Body of pancreas (tissue), 4 donors: ENCODE measurements at regions not wholly inside any gene's neighbourhood (a gene's known extent, or its start where the extent isn't known, plus 50 kb on each side); places are given as distances from the start of the nearest gene placed in this dataset.

Experiments
- ATAC-seq: fragments of 150-250 bp; one replicate; pipeline ENCODE4 v1.9.1; 2016
- DNase-seq, 4 donors: peaks; one replicate each; pipeline ENCODE4 v3.0.0-alpha.2; 2019
- H3K27ac ChIP-seq, 4 donors: fragments of 200-600 bp; sonication (generic); 1 replicate in 3 of 4; 2 replicates in 1 of 4; pipeline versions ENCODE4 v1.5.1 to v1.6.1; 2016 to 2019; ENCODE audit warnings: mild to moderate bottlenecking in 1 of 4, mixed read lengths in 1 of 4, moderate library complexity in 1 of 4
- H3K27me3 ChIP-seq, 2 donors: fragments of 200-600 bp; sonication (generic); one replicate each; pipeline ENCODE4 v1.6.0; 2016; ENCODE audit warnings: mild to moderate bottlenecking in 1 of 2
- H3K36me3 ChIP-seq, 2 donors: fragments of 200-600 bp; sonication (generic); replicated peaks in 1 of 2; 2 replicates each; pipeline ENCODE4 v1.5.1; 2016; ENCODE audit warnings: low read depth in 2 of 2; ENCODE audit not compliant: insufficient read depth in 1 of 2
- H3K4me1 ChIP-seq: fragments of 200-600 bp; sonication (generic); one replicate; pipeline ENCODE4 v1.6.0; 2016
- H3K4me3 ChIP-seq, 2 donors: fragments of 200-600 bp; sonication (generic); 1 replicate in 1 of 2; 2 replicates in 1 of 2; pipeline ENCODE4 v1.5.1; 2016 to 2019
- H3K9me3 ChIP-seq, 3 donors: fragments of 200-600 bp; sonication (generic); 1 replicate in 2 of 3; 2 replicates in 1 of 3; pipeline ENCODE4 v1.5.1; 2016
- CTCF ChIP-seq, 7 experiments: fragments of 450-650 bp in 4 of 7; fragments of 200-600 bp in 3 of 7; sonication (generic) in 3 of 7; IDR thresholded peaks; one replicate each; pipeline ENCODE4 v1.5.1; 2016 to 2019; ENCODE audit warnings: antibody characterized with exemption in 7 of 7
- POLR2A ChIP-seq, 3 donors: fragments of 450-650 bp; IDR thresholded peaks; one replicate each; pipeline ENCODE4 v1.6.1; 2016; ENCODE audit warnings: antibody characterized with exemption in 3 of 3, mild to moderate bottlenecking in 2 of 3
- WGBS, 2 donors: methylation state at CpG; one replicate each; pipeline ENCODE4 v1.1.5; 2017; 5-methylcytosine and 5-hydroxymethylcytosine counted together
- intact Hi-C: fragments of 100-400 bp; cut with DNase I; formaldehyde crosslinking; loops from one replicate; pipeline ENCODE4 v1.15.1; 2023

GRCh38 chr4:12584116-12584875 is 899.8 kb downstream of the RAB28 start:
- no peak overlapping the region for H3K4me3 ChIP-seq
- TF ChIP-seq POLR2A (IDR thresholded peaks at IDR 0.05): no peak
- no peak for TF ChIP-seq CTCF (IDR thresholded peaks at IDR 0.05)
- H3K36me3 ChIP-seq: no peaks in the 10 kb centered on the region
- H3K27ac ChIP-seq: no peak overlapping the region
- intact Hi-C loops: no loop called here
- H3K4me1 ChIP-seq: no peaks in the 10 kb centered on the region
- no peaks in the 10 kb centered on the region for H3K9me3 ChIP-seq
- ATAC-seq (no peak), DNase-seq (no peak)
- 62 to 73% methylated on average over 4 of the region's 4 CpGs for WGBS, 2 donors
- no peaks in the 10 kb centered on the region for H3K27me3 ChIP-seq

GRCh38 chr4:12583275-12583674 is 900.9 kb downstream of the RAB28 start:
- no peak for ATAC-seq
- no peaks in the 10 kb centered on the region for H3K27me3 ChIP-seq
- no peaks in the 10 kb centered on the region for H3K4me1 ChIP-seq
- H3K4me3 ChIP-seq: no peak overlapping the region
- TF ChIP-seq POLR2A (IDR thresholded peaks at IDR 0.05) (no peak), CTCF (IDR thresholded peaks at IDR 0.05) (no peak)
- H3K27ac ChIP-seq: no peak overlapping the region
- no peak for DNase-seq
- intact Hi-C loops: no loop called here
- 43 to 58% methylated on average over 1 of the region's 1 CpG for WGBS, 2 donors
- H3K36me3 ChIP-seq: no peaks in the 10 kb centered on the region
- no peaks in the 10 kb centered on the region for H3K9me3 ChIP-seq

GRCh38 chr4:12580787-12581186 is 903.4 kb downstream of the RAB28 start:
- H3K27ac ChIP-seq: no peak overlapping the region
- no peak for DNase-seq
- intact Hi-C loops: no loop called here
- H3K36me3 ChIP-seq: no peaks in the 10 kb centered on the region
- H3K27me3 ChIP-seq: no peaks in the 10 kb centered on the region
- no peak overlapping the region for H3K4me3 ChIP-seq
- H3K4me1 ChIP-seq: no peaks in the 10 kb centered on the region
- TF ChIP-seq POLR2A (IDR thresholded peaks at IDR 0.05): no peak
- TF ChIP-seq CTCF (IDR thresholded peaks at IDR 0.05): no peak
- whole genome bisulfite sequencing, 2 donors: 73 to 78% methylated on average over 5 of the region's 5 CpGs
- H3K9me3 ChIP-seq: no peaks in the 10 kb centered on the region
- no peak for ATAC-seq

GRCh38 chr4:12579172-12579571 is 905.0 kb downstream of the RAB28 start:
- Histone ChIP-seq H3K36me3 (no peaks in the 10 kb centered on the region), H3K4me1 (no peaks in the 10 kb centered on the region), H3K4me3 (no peak overlapping the region), H3K27me3 (no peaks in the 10 kb centered on the region), H3K27ac (no peak overlapping the region), H3K9me3 (no peaks in the 10 kb centered on the region)
- TF ChIP-seq CTCF (IDR thresholded peaks at IDR 0.05) (no peak), POLR2A (IDR thresholded peaks at IDR 0.05) (no peak)
- 13 to 21% methylated on average over 6 of the region's 6 CpGs for WGBS, 2 donors
- ATAC-seq: no peak
- no peak for DNase-seq
- intact Hi-C loops: no loop called here

- intact Hi-C loops: no loop called here
- TF ChIP-seq POLR2A (IDR thresholded peaks at IDR 0.05) (no peak), CTCF (IDR thresholded peaks at IDR 0.05) (no peak)
- DNase-seq (no peak), ATAC-seq (no peak)
- Histone ChIP-seq H3K27ac (no peak overlapping the region), H3K27me3 (no peaks in the 10 kb centered on the region), H3K4me3 (no peak overlapping the region), H3K36me3 (no peaks in the 10 kb centered on the region), H3K9me3 (no peaks in the 10 kb centered on the region), H3K4me1 (no peaks in the 10 kb centered on the region)
- 11 to 17% methylated on average over 4 of the region's 4 CpGs for WGBS, 2 donors
These were observed 907.7 kb downstream of the RAB28 start for GRCh38 chr4:12576409-12576808.
